Lower lobe of right lung (tissue), 2 donors: ENCODE measurements at regions not wholly inside any gene's neighbourhood (a gene's known extent, or its start where the extent isn't known, plus 50 kb on each side); places are given as distances from the start of the nearest gene placed in this dataset.

Source experiments
- ATAC-seq, 2 donors: fragments of 200-7000 bp; cut with Tn5 transposase; one replicate each; pipeline ENCODE4 v1.9.1; 2020 to 2022; ENCODE audit warnings: mild to moderate bottlenecking in 2 of 2, moderate library complexity in 2 of 2
- DNase-seq: peaks from one replicate; pipeline ENCODE4 v3.0.0-alpha.2; 2020
- H3K27ac ChIP-seq: fragments of 200-600 bp; one replicate; pipeline ENCODE4 v1.8.0; 2022
- H3K27me3 ChIP-seq: fragments of 200-600 bp; one replicate; pipeline ENCODE4 v1.8.0; 2022; ENCODE audit warnings: low read depth
- H3K36me3 ChIP-seq: fragments of 200-600 bp; one replicate; pipeline ENCODE4 v1.8.0; 2022; ENCODE audit warnings: mild to moderate bottlenecking
- H3K4me1 ChIP-seq: fragments of 200-600 bp; one replicate; pipeline ENCODE4 v1.8.0; 2022
- H3K4me3 ChIP-seq: fragments of 200-600 bp; one replicate; pipeline ENCODE4 v1.8.0; 2022; ENCODE audit warnings: mild to moderate bottlenecking
- H3K9me3 ChIP-seq: fragments of 200-600 bp; one replicate; pipeline ENCODE4 v1.8.0; 2022
- CTCF ChIP-seq: fragments of 200-600 bp; IDR thresholded peaks from one replicate; pipeline ENCODE4 v1.8.0; 2022; ENCODE audit warnings: antibody characterized with exemption, mild to moderate bottlenecking
- intact Hi-C: fragments of 100-400 bp; cut with DNase I; formaldehyde crosslinking; loops from one replicate; pipeline ENCODE4 v1.11.0; 2022
- donor health status: DM: no; HTN: yes; CAD: no; lungs with severe emphysema.

- H3K27me3 ChIP-seq: no peaks in the 10 kb centered on the region
- no peak for TF ChIP-seq CTCF
- intact Hi-C loops: no loop called here
- H3K4me3 ChIP-seq: no peak overlapping the region
- DNase-seq: no peak
- peaks cover 13% of the 10 kb centered on the region for H3K4me1 ChIP-seq
- no peak overlapping the region for H3K27ac ChIP-seq
- no peaks in the 10 kb centered on the region for H3K9me3 ChIP-seq
- H3K36me3 ChIP-seq: no peaks in the 10 kb centered on the region
- ATAC-seq: no peak
These were observed 134.1 kb upstream of the CXCR4 start for GRCh38 chr2:136251885-136252585.

- H3K9me3 ChIP-seq: no peaks in the 10 kb centered on the region
- H3K36me3 ChIP-seq: no peaks in the 10 kb centered on the region
- no peak for TF ChIP-seq CTCF
- H3K4me3 ChIP-seq: no peak overlapping the region
- ATAC-seq: no peak
- no peaks in the 10 kb centered on the region for H3K27me3 ChIP-seq
- no peak for DNase-seq
- intact Hi-C loops: no loop called here
- H3K4me1 ChIP-seq: peaks cover 13% of the 10 kb centered on the region
- H3K27ac ChIP-seq: no peak overlapping the region
These were observed 133.4 kb upstream of the CXCR4 start for GRCh38 chr2:136251197-136251884.

GRCh38 chr2:136250131-136250530 lies 132.2 kb upstream of the CXCR4 start:
- Histone ChIP-seq H3K4me3 (no peak overlapping the region), H3K27me3 (no peaks in the 10 kb centered on the region), H3K36me3 (no peaks in the 10 kb centered on the region), H3K9me3 (no peaks in the 10 kb centered on the region), H3K4me1 (peaks cover 14% of the 10 kb centered on the region), H3K27ac (no peak overlapping the region)
- intact Hi-C loops: no loop called here
- TF ChIP-seq CTCF: no peak
- ATAC-seq: no peak
- DNase-seq: no peak

- H3K9me3 ChIP-seq: no peaks in the 10 kb centered on the region
- H3K4me3 ChIP-seq: no peak overlapping the region
- no peak for TF ChIP-seq CTCF
- intact Hi-C loops: no loop called here
- H3K4me1 ChIP-seq: peaks cover 14% of the 10 kb centered on the region
- no peaks in the 10 kb centered on the region for H3K27me3 ChIP-seq
- no peak for DNase-seq
- ATAC-seq: no peak
- H3K27ac ChIP-seq: no peak overlapping the region
- H3K36me3 ChIP-seq: no peaks in the 10 kb centered on the region
These were observed 131.0 kb upstream of the CXCR4 start for GRCh38 chr2:136248907-136249306.

- intact Hi-C loops: no loop called here
- no peak overlapping the region for H3K27ac ChIP-seq
- TF ChIP-seq CTCF: no peak
- ATAC-seq (no peak), DNase-seq (no peak)
- no peak overlapping the region for H3K4me3 ChIP-seq
- H3K27me3 ChIP-seq: no peaks in the 10 kb centered on the region
- no peaks in the 10 kb centered on the region for H3K9me3 ChIP-seq
- peaks cover 14% of the 10 kb centered on the region for H3K4me1 ChIP-seq
- H3K36me3 ChIP-seq: no peaks in the 10 kb centered on the region
These were observed 130.3 kb upstream of the CXCR4 start for GRCh38 chr2:136248242-136248641.
